Gastroesophageal sphincter (tissue), 4 donors: ENCODE measurements at regions not wholly inside any gene's neighbourhood (a gene's known extent, or its start where the extent isn't known, plus 50 kb on each side); places are given as distances from the start of the nearest gene placed in this dataset.

Experiments
- ATAC-seq: fragments of 150-250 bp; one replicate; pipeline ENCODE4 v1.9.1; 2016; ENCODE audit warnings: mild to moderate bottlenecking, moderate library complexity
- H3K27ac ChIP-seq, 4 donors: fragments of 200-600 bp; sonication (generic) in 3 of 4; 1 replicate in 3 of 4; 2 replicates in 1 of 4; pipeline ENCODE4 v1.5.1; 2016 to 2019
- H3K27me3 ChIP-seq: fragments of 200-600 bp; sonication (generic); one replicate; pipeline ENCODE4 v1.5.1; 2019
- H3K36me3 ChIP-seq, 2 donors: fragments of 200-600 bp; sonication (generic); one replicate each; pipeline ENCODE4 v1.5.1; 2019; ENCODE audit warnings: control low read depth in 1 of 2
- H3K4me1 ChIP-seq, 3 donors: fragments of 200-600 bp; sonication (generic); 1 replicate in 2 of 3; 2 replicates in 1 of 3; pipeline ENCODE4 v1.5.1; 2016 to 2019; ENCODE audit warnings: control low read depth in 2 of 3
- H3K4me3 ChIP-seq, 2 donors: fragments of 200-600 bp; sonication (generic); one replicate each; pipeline ENCODE4 v1.5.1; 2019; ENCODE audit warnings: mild to moderate bottlenecking in 1 of 2, moderate library complexity in 1 of 2
- H3K9me3 ChIP-seq, 3 donors: fragments of 200-600 bp; sonication (generic); one replicate each; pipeline ENCODE4 v1.5.1; 2017 to 2019; ENCODE audit warnings: control low read depth in 2 of 3
- EP300 ChIP-seq: sonication (generic); formaldehyde crosslinking; IDR thresholded peaks from one replicate; pipeline ENCODE4 v1.6.1; 2017; ENCODE audit warnings: antibody characterized with exemption, mild to moderate bottlenecking
- POLR2A ChIP-seq, 2 donors: fragments of 450-650 bp; IDR thresholded peaks; one replicate each; pipeline ENCODE4 v1.6.1; 2017; ENCODE audit warnings: antibody characterized with exemption in 2 of 2, mild to moderate bottlenecking in 2 of 2, moderate library complexity in 1 of 2
- POLR2AphosphoS5 ChIP-seq: sonication (generic); formaldehyde crosslinking; IDR thresholded peaks from one replicate; pipeline ENCODE4 v1.6.1; 2017; ENCODE audit warnings: antibody characterized with exemption
- WGBS, 2 donors: methylation state at CpG; one replicate each; pipeline ENCODE4 v1.1.5; 2018; ENCODE audit warnings: low coverage in 1 of 2; 5-methylcytosine and 5-hydroxymethylcytosine counted together
- TF ChIP-seq, protein P1 (sequence below), 4 experiments: fragments of 200-600 bp in 2 of 4; fragments of 450-650 bp in 2 of 4; sonication (generic) in 1 of 4; IDR thresholded peaks; one replicate each; pipeline ENCODE4 v1.5.1; 2017 to 2019; ENCODE audit warnings: antibody characterized with exemption in 4 of 4, mild to moderate bottlenecking in 2 of 4, moderate library complexity in 2 of 4

DNA sequence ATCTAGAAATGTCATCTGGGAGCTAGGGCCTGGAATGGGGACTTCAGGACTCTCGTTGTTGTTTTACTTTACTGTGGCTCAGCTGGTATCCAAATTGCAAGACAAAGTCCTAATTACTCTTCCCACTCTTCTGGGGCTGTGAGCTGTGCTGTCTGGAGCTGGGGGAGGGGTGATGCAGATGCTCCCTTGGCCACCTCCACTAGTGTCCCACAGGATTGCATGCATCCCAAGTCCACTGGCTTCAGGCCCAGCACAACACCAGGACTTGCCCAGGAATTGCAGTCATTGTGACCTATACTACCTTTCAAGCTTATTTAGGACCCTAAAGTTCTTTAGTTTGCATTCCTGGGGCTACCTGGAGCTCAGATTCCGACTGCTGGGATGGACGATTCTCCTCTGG, 366.1 kb upstream of the FAM47C start:
- ATAC-seq: no peak
- Histone ChIP-seq H3K27ac (no peak overlapping the region), H3K4me1 (no peaks in the 10 kb centered on the region), H3K9me3 (no peaks in the 10 kb centered on the region), H3K4me3 (no peak overlapping the region), H3K36me3 (no peaks in the 10 kb centered on the region), H3K27me3 (no peaks in the 10 kb centered on the region)
- WGBS, 2 donors: 40 to 57% methylated on average over 1 of the region's 3 CpGs
- TF ChIP-seq, protein P1, sequence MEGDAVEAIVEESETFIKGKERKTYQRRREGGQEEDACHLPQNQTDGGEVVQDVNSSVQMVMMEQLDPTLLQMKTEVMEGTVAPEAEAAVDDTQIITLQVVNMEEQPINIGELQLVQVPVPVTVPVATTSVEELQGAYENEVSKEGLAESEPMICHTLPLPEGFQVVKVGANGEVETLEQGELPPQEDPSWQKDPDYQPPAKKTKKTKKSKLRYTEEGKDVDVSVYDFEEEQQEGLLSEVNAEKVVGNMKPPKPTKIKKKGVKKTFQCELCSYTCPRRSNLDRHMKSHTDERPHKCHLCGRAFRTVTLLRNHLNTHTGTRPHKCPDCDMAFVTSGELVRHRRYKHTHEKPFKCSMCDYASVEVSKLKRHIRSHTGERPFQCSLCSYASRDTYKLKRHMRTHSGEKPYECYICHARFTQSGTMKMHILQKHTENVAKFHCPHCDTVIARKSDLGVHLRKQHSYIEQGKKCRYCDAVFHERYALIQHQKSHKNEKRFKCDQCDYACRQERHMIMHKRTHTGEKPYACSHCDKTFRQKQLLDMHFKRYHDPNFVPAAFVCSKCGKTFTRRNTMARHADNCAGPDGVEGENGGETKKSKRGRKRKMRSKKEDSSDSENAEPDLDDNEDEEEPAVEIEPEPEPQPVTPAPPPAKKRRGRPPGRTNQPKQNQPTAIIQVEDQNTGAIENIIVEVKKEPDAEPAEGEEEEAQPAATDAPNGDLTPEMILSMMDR (IDR thresholded peaks at IDR 0.05): no peak
- TF ChIP-seq POLR2A (IDR thresholded peaks at IDR 0.05): no peak
- no peak for TF ChIP-seq EP300
- TF ChIP-seq POLR2AphosphoS5: no peak

DNA sequence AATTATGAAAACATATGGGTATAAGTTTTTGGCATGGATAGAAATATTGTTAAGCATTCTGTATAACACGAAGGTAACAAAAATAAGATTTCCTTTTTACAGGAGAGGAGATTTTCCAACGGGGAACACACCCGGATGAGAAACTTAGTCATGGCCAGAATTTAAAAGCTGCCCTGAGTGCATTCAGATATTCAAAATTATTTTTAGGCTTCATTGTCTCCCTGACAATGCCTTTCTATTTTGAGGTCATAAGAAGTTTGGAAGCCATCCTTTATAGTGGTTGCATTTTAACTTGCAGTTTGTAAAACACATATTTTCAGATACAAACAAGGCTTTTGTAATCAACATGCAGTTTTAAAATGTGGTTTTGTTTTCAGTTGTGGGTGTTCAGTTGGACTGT, 357.5 kb upstream of the FAM47C start:
- 56 to 57% methylated on average over 3 of the region's 3 CpGs for WGBS, 2 donors
- TF ChIP-seq, protein P1 (IDR thresholded peaks at IDR 0.05): no peak
- TF ChIP-seq POLR2AphosphoS5 (no peak), EP300 (no peak), POLR2A (IDR thresholded peaks at IDR 0.05) (no peak)
- Histone ChIP-seq H3K4me1 (no peaks in the 10 kb centered on the region), H3K27me3 (no peaks in the 10 kb centered on the region), H3K36me3 (no peaks in the 10 kb centered on the region), H3K27ac (no peak overlapping the region), H3K4me3 (no peak overlapping the region), H3K9me3 (no peaks in the 10 kb centered on the region)
- ATAC-seq: no peak

DNA sequence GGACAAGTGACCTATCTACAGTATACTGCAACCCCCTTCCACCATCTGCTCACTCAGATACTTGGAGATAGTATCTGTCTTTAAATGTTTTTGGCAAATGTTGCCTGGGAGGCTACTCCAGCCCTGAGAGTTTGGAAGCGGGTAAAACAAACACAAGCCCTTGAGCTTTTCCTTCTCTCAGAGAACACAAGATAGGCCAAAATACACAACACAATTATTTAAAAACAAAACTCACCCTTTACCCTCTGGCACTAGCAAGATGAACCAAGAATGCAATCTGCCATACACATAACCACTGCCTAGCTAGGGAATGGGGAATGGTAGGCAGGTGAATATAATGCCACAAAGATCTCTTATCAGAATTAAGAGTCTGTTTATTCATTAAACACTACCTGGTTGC, 324.7 kb upstream of the FAM47C start:
- Histone ChIP-seq H3K27ac (no peak overlapping the region), H3K4me1 (no peaks in the 10 kb centered on the region), H3K4me3 (no peak overlapping the region), H3K9me3 (no peaks in the 10 kb centered on the region), H3K36me3 (no peaks in the 10 kb centered on the region), H3K27me3 (no peaks in the 10 kb centered on the region)
- no CpG with 5 or more reads among the region's 1 CpG for WGBS, 2 donors
- TF ChIP-seq EP300 (no peak), POLR2A (IDR thresholded peaks at IDR 0.05) (no peak), POLR2AphosphoS5 (no peak)
- TF ChIP-seq, protein P1 (IDR thresholded peaks at IDR 0.05): no peak
- ATAC-seq: no peak

DNA sequence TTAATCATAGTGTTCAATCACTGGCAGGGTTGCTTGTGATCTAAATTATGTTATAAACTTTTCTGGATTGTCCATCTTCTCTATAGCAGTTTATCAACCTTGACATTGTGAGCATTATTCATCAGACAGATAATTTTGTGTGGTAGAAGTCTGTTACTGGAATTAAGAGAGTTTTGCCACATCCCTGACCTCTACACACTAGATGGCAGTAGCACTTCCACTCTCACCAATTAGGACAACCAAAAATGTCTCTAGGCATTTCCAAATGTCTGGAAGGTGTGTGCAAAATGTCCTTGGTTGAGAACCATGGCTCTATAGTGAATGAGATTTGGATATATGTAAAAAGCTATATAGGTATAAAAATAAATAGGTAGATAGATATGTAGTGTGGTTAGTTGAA, 324.1 kb upstream of the FAM47C start:
- Histone ChIP-seq H3K4me1 (no peaks in the 10 kb centered on the region), H3K9me3 (no peaks in the 10 kb centered on the region), H3K27me3 (no peaks in the 10 kb centered on the region), H3K36me3 (no peaks in the 10 kb centered on the region), H3K4me3 (no peak overlapping the region), H3K27ac (no peak overlapping the region)
- ATAC-seq: no peak
- TF ChIP-seq POLR2A (IDR thresholded peaks at IDR 0.05) (no peak), EP300 (no peak)

DNA sequence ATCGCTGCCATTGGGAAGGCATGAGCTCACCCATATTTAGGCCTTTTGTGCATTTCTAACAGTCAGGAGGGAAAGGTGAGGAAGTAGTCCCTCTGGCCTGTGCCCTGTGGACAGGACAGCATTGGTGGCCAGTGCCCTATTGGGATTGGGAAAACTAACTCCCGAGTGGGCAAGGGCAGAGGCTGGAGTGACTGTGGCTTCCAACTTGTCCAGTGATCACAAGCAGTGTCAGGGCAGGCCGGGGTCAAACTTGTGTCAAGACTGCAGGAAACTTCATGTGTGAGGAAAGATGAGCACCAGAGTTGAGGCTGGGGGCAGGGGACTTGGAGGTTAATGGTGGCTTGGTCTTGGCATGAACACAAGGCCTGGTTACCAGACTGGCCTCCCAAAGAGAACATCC, 286.2 kb upstream of the FAM47C start:
- no CpG with 5 or more reads among the region's 3 CpGs for WGBS, 2 donors
- H3K27ac ChIP-seq: no peak overlapping the region
- no peak overlapping the region for H3K4me3 ChIP-seq
- no peaks in the 10 kb centered on the region for H3K27me3 ChIP-seq
- no peaks in the 10 kb centered on the region for H3K4me1 ChIP-seq
- TF ChIP-seq EP300 (no peak), POLR2AphosphoS5 (no peak), POLR2A (IDR thresholded peaks at IDR 0.05) (no peak)
- TF ChIP-seq, protein P1 (IDR thresholded peaks at IDR 0.05): no peak
- no peaks in the 10 kb centered on the region for H3K9me3 ChIP-seq
- no peak for ATAC-seq
- no peaks in the 10 kb centered on the region for H3K36me3 ChIP-seq

DNA sequence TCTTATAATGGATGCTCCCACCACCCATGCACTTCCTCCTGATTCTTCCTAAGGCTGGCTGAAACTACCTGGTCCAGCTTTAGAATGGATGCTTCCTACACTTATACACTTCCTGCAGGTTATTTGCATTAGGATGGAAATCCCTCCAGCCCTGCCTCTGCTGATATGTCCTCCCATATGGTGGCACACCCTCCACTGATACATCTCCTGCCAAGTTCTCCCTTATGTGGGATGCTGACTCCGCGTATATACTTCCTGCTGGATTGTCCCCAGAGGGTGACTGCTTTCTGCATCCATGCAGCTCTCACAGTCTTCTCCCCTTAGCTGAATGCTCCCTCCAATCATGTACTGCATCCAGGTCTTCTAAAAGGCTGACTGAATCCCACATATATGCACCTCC, 254.6 kb upstream of the FAM47C start:
- Histone ChIP-seq H3K27ac (no peak overlapping the region), H3K4me3 (no peak overlapping the region), H3K36me3 (no peaks in the 10 kb centered on the region), H3K9me3 (no peaks in the 10 kb centered on the region), H3K27me3 (no peaks in the 10 kb centered on the region), H3K4me1 (no peaks in the 10 kb centered on the region)
- 94% methylated on average over 2 of the region's 2 CpGs; no CpG with 5 or more reads in 1 of the 2 donors for WGBS, 2 donors
- no peak for ATAC-seq
- no peak for TF ChIP-seq POLR2A (IDR thresholded peaks at IDR 0.05)
- no peak for TF ChIP-seq EP300
- TF ChIP-seq POLR2AphosphoS5: no peak
- TF ChIP-seq, protein P1 (IDR thresholded peaks at IDR 0.05): no peak
